Epithelial cell of esophagus (primary cell): ENCODE measurements at regions not wholly inside any gene's neighbourhood (a gene's known extent, or its start where the extent isn't known, plus 50 kb on each side); places are given as distances from the start of the nearest gene placed in this dataset.

Experiments used
- DNase-seq: peaks from one replicate; pipeline ENCODE4 v3.0.0; 2010; ENCODE audit warnings: low read depth
- H3K4me3 ChIP-seq: 2 replicates; pipeline ENCODE4 v1.5.1; 2011; ENCODE audit warnings: mild to moderate bottlenecking, low read length, control low read depth
- TF ChIP-seq, protein P1 (sequence below): IDR thresholded peaks from 2 replicates; pipeline ENCODE4 v1.5.1; 2011; ENCODE audit warnings: low read depth, mild to moderate bottlenecking, low read length, control low read depth, inconsistent platforms; ENCODE audit not compliant: insufficient read depth; ENCODE audit errors: missing control alignments

DNA sequence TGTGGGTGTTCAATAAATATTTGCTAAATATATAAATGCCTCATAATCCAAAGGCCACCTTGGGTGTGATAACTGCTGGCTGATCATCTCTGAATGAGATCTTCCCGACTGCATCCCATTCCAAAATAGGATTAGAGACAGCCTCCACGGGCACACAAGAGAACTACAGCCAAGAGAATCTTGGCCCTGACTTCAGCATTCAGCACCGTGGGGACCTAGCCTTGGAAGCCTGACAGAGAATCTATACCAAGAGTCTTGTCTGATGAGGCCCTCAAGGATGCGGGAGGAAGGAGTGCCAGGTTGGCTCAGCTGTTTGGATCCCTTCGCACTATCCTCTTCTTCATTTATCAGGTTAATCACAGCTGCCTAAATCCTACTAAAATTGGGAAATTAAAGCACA, 85.8 kb downstream of the RBM43 start:
- TF ChIP-seq, protein P1, sequence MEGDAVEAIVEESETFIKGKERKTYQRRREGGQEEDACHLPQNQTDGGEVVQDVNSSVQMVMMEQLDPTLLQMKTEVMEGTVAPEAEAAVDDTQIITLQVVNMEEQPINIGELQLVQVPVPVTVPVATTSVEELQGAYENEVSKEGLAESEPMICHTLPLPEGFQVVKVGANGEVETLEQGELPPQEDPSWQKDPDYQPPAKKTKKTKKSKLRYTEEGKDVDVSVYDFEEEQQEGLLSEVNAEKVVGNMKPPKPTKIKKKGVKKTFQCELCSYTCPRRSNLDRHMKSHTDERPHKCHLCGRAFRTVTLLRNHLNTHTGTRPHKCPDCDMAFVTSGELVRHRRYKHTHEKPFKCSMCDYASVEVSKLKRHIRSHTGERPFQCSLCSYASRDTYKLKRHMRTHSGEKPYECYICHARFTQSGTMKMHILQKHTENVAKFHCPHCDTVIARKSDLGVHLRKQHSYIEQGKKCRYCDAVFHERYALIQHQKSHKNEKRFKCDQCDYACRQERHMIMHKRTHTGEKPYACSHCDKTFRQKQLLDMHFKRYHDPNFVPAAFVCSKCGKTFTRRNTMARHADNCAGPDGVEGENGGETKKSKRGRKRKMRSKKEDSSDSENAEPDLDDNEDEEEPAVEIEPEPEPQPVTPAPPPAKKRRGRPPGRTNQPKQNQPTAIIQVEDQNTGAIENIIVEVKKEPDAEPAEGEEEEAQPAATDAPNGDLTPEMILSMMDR, result no peak
- DNase-seq, result no peak
- no peak overlapping the region for H3K4me3 ChIP-seq

DNA sequence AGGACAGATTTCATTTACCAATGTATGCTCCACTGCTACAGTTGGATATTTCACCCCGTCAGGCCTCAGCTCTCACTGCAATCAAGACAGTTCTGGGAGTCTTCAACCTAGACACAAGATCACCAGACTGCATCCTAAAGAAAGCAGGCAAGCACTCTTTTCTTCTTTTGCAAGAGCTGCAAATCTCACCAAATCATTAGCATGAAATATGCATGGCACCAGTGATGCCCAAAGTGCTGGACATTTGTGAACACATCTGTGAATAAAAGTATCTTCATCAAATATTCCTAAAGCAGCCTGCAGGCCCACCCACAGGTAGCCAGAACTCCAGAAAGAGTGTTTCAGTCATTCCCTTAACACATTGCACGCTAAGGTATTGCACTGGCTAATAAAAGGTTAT, 87.5 kb downstream of the RBM43 start:
- H3K4me3 ChIP-seq, result no peak overlapping the region
- no peak for DNase-seq
- TF ChIP-seq, protein P1, result no peak

DNA sequence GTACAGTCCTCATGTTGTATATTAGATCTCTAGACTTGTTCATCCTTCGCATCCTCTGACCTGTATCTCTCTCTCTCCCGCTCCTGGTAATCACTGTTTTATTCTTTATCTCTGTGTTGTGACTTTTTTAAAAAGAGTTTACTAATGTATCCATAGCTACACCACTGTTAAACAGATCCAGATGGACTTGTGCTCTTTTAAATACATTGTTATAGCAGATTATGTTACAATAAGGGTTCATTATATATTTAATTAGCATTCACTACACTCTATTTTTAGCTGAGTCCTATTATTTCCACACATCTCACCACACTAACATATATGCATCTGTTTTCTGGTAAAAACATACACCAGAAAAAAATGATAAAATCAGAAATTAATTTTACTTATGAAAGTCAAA, 90.5 kb downstream of the RBM43 start:
- TF ChIP-seq, protein P1, result no peak
- DNase-seq, result no peak
- H3K4me3 ChIP-seq, result no peak overlapping the region

DNA sequence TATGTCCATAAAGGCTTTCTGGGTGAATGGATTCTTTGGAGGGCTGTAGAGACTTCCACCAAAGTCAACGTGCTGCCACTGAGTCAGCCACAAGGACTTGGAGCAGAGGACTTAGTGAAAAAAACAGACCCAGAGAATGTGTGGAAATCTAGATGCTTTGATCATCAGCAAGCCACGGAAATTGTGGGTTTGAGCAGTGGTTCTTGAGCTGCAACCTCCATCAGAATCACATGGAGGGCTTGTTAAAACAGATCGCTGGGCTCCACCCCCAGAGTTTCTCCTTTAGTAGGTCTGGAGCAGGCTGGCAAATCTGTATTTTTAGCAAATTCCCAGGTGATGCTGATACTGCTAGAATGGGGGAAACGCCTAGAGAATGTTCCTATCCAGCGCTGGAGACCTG, 95.3 kb downstream of the RBM43 start:
- H3K4me3 ChIP-seq, result no peak overlapping the region
- DNase-seq, result no peak
- TF ChIP-seq, protein P1, result no peak

DNA sequence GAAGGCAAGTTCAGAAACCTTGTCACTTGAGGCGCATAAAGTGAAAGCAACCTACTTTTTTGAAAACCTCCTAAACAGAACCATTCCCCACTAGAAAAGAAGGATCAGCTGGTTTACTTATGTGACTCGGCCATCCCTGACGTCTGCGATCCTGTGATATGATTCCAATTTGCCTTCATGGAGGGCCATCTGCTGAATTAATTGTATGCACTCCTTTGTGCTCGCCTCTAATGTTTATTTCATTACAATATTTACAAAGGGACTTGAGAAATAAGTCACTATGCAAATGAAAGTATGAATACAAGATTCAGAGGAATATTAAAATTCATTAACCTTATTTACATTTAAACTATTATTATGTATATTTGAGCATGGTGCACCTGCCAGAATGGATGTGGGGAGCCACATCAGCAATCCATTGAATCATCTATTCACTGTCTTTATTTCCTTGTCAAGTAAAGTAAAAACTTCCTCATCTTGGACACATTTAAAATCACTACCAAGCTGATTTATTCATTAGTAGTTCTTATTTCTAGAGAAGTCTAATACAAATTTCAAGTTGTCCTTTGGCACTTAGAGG, 96.5 kb downstream of the RBM43 start:
- DNase-seq, result no peak
- TF ChIP-seq, protein P1, result no peak
- no peak overlapping the region for H3K4me3 ChIP-seq

DNA sequence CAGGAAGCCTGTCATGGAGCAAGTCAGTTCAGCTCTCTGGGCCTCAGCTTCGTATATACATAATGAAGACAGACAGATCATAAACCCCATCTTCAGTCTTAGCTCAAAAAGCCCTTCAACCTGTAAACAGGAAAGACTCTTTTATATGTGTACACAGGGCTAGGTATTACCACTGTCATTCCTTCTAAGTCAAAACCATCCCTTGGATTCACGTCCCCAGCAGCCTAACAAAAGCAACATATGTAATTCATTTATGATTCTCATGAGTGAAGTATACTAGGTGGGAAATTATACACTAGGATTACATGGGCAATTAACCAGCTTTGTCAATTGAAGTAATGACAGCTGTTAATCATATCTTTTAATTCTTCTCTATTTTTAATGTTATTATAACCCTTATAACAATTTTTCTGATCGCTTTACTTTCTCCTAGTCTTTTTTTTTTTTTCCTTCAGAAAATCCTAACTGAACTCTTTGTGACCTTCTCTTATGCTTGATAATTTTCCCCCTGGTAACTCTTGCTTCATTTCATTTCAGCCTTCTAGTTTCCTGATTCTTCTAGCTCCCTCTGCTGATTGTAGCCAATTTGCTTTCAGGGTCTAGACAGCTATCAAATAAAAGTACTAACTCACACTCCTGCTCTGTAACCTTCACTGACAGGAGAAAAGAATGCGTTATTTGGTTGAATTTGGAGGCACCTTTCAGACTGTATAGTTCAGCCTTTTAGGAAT, 99.7 kb downstream of the RBM43 start:
- TF ChIP-seq, protein P1, result peak; percentile 36

More for the DNA sequence above, 99.7 kb downstream of the RBM43 start:
- DNase-seq, result peak; percentile 17
- H3K4me3 ChIP-seq, result no peak overlapping the region
